Fibroblast of the aortic adventitia (primary cell): ENCODE measurements at regions not wholly inside any gene's neighbourhood (a gene's known extent, or its start where the extent isn't known, plus 50 kb on each side); places are given as distances from the start of the nearest gene placed in this dataset.
"Not testable (repeated sequence)": the region's sequence is repeated elsewhere in the genome, so short reads cannot be mapped to it uniquely, and the experiment has no call there.

Experiments used
- DNase-seq: peaks from one replicate; pipeline ENCODE4 v3.0.0-alpha.2; 2010; ENCODE audit warnings: low read depth
- H3K4me3 ChIP-seq: 2 replicates; pipeline ENCODE4 v1.5.1; 2011; ENCODE audit warnings: low read depth, mild to moderate bottlenecking, control low read depth, low read length, moderate library complexity
- CTCF ChIP-seq: IDR thresholded peaks from 2 replicates; pipeline ENCODE4 v1.5.1; 2011; ENCODE audit warnings: mild to moderate bottlenecking, low read length, control low read depth, inconsistent platforms; ENCODE audit not compliant: insufficient read depth

GRCh38 chr20:12733811-12734210, 275.0 kb upstream of the SPTLC3 start:
- TF ChIP-seq CTCF = no peak
- no peak overlapping the region for H3K4me3 ChIP-seq
- DNase-seq = no peak

DNA sequence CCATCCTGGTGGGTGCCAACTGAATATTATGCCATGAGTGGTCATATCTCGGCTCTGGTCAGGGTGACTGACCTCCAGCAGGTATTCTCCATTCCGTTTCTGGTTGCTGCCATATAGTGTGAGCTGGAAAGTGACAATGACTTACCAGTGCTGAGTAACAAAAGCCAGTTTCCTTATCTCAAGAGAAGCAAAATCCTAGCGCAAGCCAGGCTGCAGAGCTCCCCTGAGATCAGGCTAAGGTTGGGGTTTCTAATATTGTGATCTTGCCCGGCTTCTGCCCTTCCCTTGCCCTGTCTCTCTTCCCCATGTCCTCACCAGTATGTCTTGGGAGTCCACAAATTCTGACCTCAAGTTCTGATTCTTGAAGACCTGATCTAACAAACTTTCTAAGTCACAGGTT, 271.3 kb upstream of the SPTLC3 start:
- no peak overlapping the region for H3K4me3 ChIP-seq
- TF ChIP-seq CTCF = no peak
- no peak for DNase-seq

GRCh38 chr20:12737900-12738299, 270.9 kb upstream of the SPTLC3 start:
- H3K4me3 ChIP-seq = no peak overlapping the region
- no peak for TF ChIP-seq CTCF
- DNase-seq = no peak

- no peak overlapping the region for H3K4me3 ChIP-seq
- DNase-seq = no peak
Measured at GRCh38 chr20:12740647-12741046, 268.1 kb upstream of the SPTLC3 start.

DNA sequence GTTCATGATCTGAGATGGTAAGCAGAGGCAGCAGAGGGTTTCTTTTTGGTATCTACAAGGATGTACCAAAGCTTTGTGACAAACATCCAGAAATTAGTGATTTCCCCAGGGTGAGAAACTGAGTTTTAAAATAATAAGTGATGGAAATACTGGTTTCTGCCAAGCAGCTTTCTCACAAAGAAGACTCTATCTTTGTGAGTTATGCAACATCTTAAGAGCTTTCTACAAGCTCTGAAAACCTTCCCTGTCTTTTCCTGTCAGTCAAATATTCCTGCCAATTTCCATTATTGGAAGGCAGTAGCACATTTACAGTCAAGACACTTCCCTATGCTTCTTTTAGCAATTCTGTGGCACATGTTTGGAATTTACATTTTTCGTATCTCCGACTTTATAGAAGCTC, 264.7 kb upstream of the SPTLC3 start:
- no peak for TF ChIP-seq CTCF
- H3K4me3 ChIP-seq = no peak overlapping the region
- DNase-seq = no peak

More at GRCh38 chr20:12740647-12741046, 268.1 kb upstream of the SPTLC3 start:
- TF ChIP-seq CTCF = no peak

- no peak for TF ChIP-seq CTCF
- no peak overlapping the region for H3K4me3 ChIP-seq
- DNase-seq = no peak
Measured at GRCh38 chr20:12748359-12748994, 260.3 kb upstream of the SPTLC3 start.

DNA sequence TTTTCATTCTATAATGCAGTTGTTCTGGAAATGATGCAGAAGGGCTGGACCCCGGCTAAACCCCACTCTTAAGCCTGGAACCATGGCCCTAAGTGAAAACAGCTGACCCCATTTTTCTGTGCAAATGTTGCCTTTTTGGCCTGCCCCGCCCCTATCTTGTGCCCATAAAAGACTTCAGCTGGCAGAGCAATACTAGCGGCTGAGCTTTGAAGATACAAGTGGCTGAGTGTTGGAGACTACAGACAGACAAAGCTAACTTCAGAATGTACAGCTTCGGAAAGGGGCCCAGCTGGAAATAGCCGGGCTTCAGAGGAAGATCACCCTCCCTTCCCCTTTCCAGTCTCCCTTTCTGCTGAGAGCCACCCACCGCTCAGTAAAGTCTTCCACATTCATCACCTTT, 258.6 kb upstream of the SPTLC3 start:
- no peak for TF ChIP-seq CTCF
- H3K4me3 ChIP-seq = no peak overlapping the region
- DNase-seq = no peak

DNA sequence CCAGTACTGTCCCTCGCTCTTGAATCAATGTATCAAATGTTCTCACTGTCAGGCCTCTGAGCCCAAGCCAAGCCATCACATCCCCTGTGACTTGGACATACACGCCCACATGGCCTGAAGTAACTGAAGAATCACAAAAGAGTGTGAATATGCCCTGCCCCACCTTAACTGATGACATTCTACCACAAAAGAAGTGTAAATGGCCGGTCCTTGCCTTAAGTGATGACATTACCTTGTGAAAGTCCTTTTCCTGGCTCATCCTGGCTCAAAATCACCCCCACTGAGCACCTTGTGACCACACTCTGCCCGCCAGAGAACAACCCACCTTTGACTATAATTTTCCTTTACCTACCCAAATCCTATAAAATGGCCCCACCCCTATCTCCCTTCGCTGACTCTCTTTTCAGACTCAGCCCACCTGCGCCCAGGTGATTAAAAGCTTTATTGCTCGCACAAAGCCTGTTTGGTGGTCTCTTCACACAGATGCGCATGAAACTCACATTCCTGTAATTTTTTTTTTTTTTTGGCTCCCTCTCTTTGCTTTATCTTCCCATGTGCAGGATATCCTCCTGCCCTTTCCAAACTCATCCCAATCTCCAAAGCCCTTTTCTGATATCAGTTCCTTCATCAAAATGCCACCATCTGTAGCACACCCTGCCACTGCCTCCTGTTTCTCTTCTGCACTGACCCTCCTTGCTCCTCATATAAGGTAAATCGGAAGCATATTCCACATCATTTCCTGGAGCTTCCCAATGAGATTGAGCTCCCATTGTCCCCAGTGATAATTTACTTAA, 255.7 kb upstream of the SPTLC3 start:
- not testable (repeated sequence) for DNase-seq

GRCh38 chr20:12753742-12754141, 255.0 kb upstream of the SPTLC3 start:
- H3K4me3 ChIP-seq = not testable (repeated sequence)

More for the DNA sequence above, 255.7 kb upstream of the SPTLC3 start:
- H3K4me3 ChIP-seq = not testable (repeated sequence)

DNA sequence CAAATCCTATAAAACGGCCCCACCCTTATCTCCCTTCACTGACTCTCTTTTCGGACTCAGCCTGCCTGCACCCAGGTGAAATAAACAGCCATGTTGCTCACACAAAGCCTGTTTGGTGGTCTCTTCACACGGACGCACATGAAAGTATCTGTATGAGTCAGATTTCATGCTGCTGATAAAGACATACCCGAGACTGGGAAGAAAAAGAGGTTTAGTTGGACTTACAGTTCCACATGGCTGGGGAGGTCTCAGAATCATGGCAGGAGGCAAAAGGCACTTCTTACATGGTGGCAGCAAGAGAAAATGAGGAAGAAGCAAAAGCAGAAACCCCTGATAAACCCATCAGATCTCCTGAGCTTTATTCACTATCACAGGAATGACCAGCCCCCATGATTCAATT, 249.3 kb upstream of the SPTLC3 start:
- DNase-seq, H3K4me3 ChIP-seq: not testable (repeated sequence)

More at GRCh38 chr20:12753742-12754141, 255.0 kb upstream of the SPTLC3 start:
- DNase-seq = not testable (repeated sequence)
